ENCODE measurements at regions not wholly inside any gene's neighbourhood (a gene's known extent, or its start where the extent isn't known, plus 50 kb on each side); places are given as distances from the start of the nearest gene placed in this dataset.

DNA sequence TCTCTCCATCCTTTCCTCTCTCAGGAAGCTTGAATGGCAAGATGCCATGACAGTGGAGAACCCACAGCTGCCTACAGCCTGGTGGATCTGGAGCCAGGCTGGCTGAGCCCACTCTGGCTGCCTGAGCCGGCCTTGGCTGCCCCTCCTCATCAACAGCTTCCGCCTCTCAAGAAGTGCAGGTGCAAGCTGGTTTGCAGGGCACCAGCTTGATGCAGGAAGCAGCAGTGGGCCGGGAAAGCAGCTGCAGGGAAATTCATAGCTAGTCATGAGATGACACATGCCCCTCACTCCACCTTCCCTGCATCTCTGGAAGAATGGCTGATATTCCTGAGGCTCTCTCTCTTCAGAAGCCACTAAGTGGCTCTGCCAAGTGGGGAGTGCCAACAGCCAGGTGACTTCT lies 289.1 kb downstream of the RPS29 start:
- no peak for DNase-seq (ENCODE audit: low read depth)
- TF ChIP-seq, protein P1, sequence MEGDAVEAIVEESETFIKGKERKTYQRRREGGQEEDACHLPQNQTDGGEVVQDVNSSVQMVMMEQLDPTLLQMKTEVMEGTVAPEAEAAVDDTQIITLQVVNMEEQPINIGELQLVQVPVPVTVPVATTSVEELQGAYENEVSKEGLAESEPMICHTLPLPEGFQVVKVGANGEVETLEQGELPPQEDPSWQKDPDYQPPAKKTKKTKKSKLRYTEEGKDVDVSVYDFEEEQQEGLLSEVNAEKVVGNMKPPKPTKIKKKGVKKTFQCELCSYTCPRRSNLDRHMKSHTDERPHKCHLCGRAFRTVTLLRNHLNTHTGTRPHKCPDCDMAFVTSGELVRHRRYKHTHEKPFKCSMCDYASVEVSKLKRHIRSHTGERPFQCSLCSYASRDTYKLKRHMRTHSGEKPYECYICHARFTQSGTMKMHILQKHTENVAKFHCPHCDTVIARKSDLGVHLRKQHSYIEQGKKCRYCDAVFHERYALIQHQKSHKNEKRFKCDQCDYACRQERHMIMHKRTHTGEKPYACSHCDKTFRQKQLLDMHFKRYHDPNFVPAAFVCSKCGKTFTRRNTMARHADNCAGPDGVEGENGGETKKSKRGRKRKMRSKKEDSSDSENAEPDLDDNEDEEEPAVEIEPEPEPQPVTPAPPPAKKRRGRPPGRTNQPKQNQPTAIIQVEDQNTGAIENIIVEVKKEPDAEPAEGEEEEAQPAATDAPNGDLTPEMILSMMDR (IDR thresholded peaks at IDR 0.05; ENCODE audit: insufficient read depth, low read depth, low read length), result no peak

DNA sequence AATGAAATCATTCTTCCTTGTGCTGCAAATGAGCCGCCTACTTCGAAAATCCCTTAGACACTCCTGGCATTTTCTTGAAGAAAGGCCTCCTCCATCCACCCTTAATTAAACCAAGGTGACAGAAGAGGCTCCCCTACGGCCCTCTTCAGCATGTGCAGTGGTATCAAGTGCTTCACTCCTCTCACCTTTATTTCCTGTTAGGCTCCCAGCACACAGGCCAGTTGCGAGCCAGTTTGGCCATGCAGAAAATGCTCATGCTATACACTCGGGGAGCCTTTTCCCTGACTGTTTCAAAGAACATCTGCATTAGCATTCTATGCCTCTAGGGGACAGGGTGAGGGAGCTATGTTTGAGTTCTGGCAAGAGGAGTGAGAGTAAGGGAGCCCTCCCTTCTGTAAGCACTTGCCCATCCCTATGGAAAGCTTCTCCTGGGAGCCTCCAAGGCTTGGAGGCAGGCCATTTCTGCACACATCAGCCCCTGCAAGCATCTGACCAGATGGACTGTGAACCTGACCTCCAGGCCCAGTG lies 291.5 kb downstream of the RPS29 start:
- TF ChIP-seq, protein P1 (IDR thresholded peaks at IDR 0.05; ENCODE audit: insufficient read depth, low read depth, low read length), result no peak
- DNase-seq (ENCODE audit: low read depth), result no peak
- H3K4me3 ChIP-seq (ENCODE audit: low read depth, low read length), result no peak overlapping the region

More for the DNA sequence above, 289.1 kb downstream of the RPS29 start:
- H3K4me3 ChIP-seq (ENCODE audit: low read depth, low read length), result no peak overlapping the region

DNA sequence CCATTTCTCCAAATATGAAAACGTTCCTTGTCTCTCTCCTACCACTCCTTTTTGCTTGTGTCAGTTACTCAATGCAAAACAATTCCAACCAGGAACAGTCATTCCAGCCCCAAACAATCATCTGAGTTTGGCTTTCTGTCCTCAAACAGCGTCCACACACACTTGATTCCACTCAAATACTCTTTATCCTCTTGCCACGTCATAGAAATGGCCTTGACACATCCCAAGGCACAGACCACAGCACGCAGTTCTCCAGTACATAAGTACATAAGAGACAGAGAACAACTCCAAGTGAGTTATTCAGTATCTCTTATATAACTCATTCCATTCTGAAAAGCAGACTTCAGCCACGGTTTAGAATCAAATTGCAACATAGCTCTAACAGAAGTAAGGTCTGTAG lies 299.2 kb downstream of the RPS29 start:
- TF ChIP-seq, protein P1 (IDR thresholded peaks at IDR 0.05; ENCODE audit: insufficient read depth, low read depth, low read length), result no peak
- no peak for DNase-seq (ENCODE audit: low read depth)
- H3K4me3 ChIP-seq (ENCODE audit: low read depth, low read length), result no peak overlapping the region

DNA sequence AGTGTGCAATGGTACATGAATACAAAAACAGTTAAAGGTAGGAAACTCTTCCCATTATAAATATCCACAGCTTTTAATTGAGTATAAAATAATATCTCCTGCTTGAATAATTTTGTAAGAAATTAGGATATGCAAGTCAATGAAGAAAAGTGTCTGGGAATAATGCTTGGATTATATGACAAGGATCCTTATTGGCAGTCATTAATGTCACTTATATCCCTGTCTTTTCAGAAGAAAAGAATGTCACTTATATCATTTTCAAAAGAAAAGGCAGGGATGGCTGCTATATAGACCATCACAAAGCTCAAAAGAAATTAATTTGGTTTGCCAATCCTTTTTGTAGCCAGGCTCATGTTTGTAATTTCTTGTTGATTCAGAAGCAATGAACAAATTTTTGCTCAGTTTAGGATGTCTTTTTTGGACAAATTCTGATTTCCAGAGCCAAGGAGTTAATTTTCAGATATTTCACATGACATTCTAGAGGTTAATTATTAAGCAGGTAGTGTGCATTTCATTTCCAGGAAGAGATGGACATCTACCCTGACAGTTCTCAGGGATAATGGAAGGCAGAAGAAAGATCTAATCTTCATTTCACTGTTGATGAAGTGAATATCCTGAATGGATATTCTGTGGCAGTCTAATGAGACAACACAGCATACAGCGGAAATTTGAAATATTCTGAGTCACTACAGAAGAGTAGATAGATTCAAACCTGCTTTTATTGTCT lies 299.8 kb downstream of the RPS29 start:
- TF ChIP-seq, protein P1 (IDR thresholded peaks at IDR 0.05; ENCODE audit: insufficient read depth, low read depth, low read length), result no peak
- no peak overlapping the region for H3K4me3 ChIP-seq (ENCODE audit: low read depth, low read length)
- no peak for DNase-seq (ENCODE audit: low read depth)

DNA sequence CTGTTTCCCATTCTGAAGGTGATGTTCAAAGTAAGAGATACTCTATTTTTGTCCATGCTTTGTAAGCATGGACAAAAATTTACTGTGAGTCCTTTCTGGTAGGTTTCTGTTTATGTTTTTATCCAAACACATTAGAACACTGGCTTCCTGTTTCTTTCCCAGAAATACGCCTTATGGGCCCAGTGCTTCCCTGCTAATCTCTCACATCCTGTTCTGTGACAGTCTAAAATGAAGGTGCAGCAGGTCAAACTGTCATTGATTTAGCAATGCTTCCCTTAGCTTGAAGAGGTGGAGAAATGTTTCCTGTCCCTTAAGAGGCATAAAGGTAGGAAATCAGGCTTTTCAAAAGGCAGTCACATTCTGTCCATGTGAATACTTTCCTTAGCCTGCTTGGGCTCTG lies 305.6 kb downstream of the RPS29 start:
- TF ChIP-seq, protein P1 (IDR thresholded peaks at IDR 0.05; ENCODE audit: insufficient read depth, low read depth, low read length), result no peak
- no peak for DNase-seq (ENCODE audit: low read depth)
- H3K4me3 ChIP-seq (ENCODE audit: low read depth, low read length), result no peak overlapping the region

DNA sequence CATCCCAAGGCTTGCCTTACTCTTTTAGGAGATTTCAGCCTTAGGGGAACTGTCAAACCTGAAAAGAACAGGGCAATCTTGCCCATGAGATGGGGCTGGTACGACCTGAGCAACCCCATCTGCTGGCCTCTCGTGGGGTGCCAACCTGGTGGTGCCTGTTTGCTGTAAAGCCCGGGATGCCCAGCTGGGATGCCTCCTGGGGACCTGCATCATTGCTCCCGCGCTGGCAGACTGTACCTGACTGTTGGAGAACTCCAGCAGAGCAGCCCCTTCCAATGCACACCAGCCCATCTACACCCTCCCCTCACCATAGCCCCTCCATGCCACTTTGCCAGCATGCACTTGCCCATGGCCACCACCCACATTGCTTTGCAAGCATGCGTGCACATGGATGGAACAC lies 335.7 kb downstream of the RPS29 start:
- DNase-seq (ENCODE audit: low read depth), result no peak
- TF ChIP-seq, protein P1 (IDR thresholded peaks at IDR 0.05; ENCODE audit: insufficient read depth, low read depth, low read length), result no peak
- no peak overlapping the region for H3K4me3 ChIP-seq (ENCODE audit: low read depth, low read length)

Measured in fibroblast of villous mesenchyme (primary cell).